ENCODE measurements at regions not wholly inside any gene's neighbourhood (a gene's known extent, or its start where the extent isn't known, plus 50 kb on each side); places are given as distances from the start of the nearest gene placed in this dataset.
"Not testable (repeated sequence)": the region's sequence is repeated elsewhere in the genome, so short reads cannot be mapped to it uniquely, and the experiment has no call there.

DNA sequence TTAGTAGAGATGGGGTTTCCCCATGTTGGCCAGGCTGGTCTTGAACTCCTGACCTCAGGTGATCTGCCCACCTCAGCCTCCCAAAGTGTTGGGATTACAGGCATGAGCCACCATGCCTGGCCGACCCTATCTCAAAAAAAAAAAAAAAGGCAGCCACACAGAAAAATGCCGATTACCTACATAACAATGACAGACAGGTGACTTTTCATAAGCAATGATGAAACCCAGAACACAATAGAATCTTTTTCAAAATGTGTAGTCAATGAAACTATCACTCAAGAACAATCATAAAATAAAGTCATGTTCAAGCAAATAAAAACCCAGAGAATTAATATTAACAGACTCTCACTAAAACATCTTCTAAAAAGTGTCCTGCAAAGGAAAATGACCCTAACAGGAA lies 135.6 kb upstream of the MVB12B start:
- DNase-seq: not testable (repeated sequence)

DNA sequence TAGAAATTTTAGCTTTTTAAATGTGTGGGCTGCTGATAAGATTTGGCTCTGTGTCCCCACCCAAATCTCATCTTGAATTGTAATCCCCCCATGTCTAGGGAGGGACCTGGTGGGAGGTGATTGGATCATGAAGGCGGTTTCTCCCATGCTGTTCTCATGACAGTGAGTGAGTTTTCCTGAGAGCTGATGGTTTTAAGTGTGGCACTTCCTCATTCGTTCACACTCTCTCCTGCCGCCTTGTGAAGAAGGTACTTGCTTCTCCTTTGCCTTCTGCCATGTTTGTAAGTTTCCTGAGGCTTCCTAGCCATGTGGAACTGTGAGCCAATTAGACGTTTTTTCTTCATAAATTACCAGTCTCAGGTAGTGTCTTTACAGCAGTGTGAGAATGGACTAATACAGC lies 127.8 kb upstream of the MVB12B start:
- DNase-seq: no peak

DNA sequence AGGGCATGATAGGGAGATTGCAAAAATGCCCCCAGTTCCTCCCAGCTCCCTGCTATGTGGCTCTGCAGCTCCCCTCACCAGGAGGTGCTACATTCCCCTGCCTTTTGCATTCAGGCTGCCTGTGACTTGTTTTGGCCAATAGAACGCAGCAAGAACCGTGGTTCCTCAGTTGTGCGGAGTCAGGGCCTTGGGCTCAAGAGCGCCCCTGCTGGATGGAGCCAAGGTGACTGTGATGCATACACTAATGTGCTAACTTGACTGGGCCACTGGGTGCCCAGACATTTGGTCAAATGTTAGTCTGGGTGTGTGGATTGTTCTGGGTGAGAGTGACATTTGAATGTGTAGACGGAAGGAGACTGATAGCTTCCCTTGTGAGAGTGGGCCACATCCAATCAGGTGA lies 123.3 kb upstream of the MVB12B start:
- DNase-seq: peak in 1 of 2 donors; percentile 18

DNA sequence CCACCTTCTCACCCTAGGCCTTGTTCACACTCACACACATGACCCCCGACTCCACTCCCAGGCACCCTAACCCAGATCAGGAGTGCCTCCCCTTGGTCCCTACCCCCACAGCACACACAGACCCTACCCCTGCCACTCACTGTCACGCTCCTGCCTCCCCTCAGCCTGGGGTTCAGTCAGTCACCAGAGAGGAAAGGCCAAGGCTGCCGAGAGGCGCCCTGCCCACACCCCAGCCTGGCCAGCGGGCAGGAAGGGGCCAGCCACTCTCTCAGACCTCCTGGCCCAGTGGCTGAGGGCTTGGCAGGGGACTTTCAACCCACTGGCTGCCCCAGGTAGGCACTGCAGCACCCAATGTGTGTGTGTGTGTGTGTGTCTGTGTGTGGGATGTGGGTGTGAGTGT lies 122.4 kb upstream of the MVB12B start:
- no peak for DNase-seq

DNA sequence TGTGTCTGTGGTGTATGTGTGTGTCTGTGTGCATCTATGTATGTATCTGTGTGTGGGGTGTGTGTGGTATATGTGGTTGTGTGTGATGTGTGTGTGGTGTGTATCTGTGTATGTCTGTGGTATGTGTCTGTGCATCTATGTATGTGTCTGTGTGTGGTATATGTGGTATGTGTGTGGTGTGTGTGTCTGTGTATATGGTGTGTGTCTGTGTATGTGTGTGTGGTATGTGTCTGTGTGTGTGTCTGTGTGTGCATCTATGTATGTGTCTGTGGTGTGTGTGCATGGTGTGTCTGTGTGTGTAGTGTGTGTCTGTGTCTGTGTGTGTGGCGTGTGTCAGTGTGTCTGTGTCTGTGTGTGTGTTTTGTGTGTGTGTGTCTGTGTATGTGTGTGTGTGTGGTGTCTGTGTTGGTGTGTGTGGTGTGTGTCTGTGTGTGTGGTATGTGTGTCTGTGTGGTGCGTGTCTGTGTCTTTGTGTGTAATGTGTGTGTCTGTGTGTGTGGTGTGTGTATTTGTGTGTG lies 121.9 kb upstream of the MVB12B start:
- no peak for DNase-seq

DNA sequence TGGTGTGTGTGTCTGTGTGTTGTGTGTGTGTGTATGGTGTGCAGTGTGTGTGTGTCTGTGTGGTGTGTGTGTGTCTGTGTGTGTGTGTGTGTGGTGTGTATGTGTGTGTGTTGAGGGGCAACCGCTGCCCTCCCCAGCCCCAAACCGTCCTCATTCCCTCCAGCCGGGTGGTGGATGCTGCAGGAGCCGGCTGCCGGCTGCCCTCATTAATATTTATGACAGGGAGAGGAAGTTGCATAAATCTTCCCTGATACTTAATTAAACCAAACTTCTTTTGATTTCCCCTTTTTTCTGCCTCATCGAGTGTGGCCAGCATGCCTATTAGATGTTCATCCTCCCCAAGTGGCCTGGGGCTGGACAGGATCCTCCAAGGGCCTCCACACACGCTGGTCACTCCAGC lies 121.4 kb upstream of the MVB12B start:
- no peak for DNase-seq

DNA sequence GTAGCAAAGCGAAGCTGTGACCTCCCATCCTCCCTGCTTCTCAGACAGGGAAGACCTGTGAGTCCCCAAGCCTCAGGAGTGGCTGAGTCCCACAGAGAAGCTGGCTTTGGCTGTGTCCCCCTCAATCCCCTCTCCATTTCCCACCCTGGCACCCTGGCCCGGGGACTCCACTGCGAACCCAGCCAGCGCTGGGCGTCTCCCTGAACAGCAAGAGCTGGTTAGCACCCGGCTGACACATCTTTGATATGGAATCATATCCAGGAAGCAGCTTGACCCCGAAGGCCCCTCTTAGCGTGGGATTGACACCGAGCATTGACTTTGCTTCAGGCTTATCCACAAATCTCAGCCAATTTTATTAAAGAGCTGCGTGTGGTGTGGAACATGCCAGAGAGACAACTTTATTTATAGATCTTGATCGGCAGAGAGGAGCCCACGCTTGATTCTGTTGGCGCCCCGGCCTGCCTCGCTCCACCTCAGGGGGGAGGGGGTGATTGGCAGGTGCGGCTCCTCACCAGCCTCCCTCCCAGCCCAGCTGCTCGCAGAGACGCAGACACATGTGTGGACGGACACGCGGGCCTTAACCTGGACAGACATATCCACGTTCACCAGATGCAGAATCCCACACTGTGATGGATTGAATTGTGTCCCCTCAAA lies 120.7 kb upstream of the MVB12B start:
- DNase-seq: no peak

DNA sequence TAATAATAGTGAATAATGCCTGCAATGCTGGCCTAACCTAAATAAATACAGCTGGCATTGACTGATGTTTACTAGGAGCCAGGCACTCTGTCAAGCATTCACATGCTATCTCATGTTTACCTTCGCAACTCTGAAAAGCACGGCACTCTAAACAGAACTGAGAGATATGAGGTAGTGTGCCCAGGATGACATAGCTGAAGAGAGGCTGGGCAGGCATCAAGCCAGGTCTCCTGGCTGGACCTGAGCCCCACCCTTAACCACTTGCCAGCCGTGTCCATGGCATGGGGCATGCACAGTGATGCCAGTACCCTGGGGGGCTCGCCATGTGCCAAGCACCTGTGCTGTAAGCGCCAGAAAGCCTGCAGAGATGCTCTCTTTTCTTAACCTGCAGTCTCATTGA lies 119.4 kb upstream of the MVB12B start:
- DNase-seq: no peak

DNA sequence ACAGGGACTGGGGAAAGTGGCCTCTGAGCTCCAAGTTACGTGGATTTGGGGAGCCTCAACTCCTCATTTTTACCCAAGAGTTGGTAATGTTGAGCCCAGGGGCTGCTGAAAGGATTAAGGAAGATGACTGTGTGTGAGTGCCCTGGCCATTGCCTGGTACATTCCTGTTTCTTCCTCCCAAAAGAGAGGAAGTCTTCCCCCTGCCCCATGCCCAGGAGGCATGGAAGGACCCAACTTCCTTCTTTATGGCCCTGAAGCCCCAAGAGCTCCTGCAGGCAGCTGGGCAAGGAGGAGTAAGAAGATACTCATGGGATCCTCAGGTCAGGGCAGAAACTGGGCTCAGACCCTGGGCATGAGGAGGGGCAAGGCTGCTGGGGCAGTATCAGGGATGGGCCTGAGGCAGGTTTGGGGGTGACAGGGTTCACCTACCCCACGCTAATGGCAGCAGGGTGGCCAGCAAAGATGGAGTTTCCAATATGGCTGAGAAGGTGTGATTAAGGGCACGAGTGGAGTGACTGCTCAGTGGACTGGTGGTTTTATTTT lies 118.3 kb upstream of the MVB12B start:
- no peak for DNase-seq

DNA sequence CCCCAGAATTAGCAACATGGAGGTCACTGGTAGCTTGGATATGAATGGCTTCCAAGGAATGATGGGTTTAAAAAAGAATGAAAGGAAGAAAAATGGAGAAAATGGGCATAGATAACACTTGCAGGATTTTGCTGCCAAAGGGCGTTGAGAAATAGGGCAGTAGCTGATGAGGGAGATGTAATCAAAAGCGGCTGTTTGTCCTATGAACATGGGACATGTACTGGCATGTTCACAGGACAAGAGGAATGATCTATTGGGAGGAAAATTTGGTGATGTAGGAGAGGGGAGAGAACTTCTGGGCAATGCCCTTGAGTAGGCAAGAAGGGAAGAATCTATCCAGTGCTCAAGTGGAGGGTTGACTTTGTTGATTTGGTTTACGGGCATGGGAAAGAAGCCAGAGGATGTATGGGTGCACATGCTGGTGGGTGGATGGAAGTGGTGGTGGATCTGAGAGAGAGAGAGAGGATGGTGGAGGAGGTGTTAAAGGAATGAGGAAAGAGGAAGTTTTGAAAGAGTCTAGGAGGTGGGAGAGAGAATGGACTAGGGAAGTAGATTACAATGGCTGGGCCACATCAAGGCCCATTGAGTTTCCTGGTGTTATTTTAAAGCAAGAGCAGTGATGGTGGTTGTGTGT lies 115.1 kb upstream of the MVB12B start:
- DNase-seq: no peak

DNA sequence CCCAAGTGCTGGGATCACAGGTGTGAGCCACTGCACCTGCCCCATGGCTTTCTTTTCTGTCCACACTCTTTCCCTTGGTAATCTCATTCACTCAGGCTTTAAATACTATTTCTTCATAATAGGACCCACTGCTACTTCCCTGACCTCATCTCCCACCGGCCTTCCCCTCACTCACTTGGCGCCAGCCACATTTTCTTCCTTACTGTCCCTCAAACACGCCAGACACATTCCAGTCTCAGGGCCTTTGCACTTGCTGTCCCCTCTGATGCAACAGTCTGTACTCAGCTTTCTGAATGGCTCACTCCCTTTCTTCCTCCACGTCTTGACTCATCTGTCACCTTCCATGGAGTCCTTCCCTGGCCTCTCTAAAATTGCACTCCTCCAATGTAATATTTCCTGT lies 111.1 kb upstream of the MVB12B start:
- DNase-seq: no peak

DNA sequence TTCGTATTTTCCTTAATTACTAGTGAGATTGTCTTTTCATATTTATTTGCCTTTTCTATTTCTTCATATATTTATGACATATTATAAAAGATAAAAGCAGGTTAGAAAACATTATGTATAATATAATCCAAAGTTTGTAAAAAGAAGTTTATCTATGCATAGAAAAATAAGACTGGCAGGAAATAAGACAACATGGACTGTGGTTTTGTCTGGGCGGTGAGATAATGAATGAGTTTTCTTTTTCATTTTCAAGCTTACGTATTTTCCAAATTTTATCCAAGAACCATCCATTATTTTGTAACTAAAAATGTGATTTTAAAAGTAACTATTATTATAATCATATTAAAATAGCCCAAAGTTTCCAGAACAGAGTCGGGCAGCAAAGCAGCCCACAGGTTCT lies 109.8 kb upstream of the MVB12B start:
- DNase-seq: no peak

DNA sequence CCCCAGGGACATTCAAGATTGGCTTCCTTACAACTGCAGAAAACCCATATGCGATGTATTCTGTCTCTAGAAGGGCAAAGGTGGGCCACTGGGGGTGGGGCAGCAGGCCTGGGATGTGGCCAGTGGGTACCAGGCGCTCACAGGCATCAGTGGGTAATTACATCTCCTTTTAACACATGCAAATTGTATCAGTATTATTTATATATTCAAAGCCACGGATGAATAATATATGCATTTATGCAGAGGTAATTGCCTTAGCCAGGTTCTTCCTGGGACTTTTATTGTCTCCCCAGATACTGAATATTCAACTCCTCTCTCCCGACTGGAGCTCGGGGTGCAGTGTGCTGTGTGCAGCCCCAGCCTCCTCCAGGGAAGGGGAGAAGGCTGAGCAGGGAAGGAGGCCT lies 109.4 kb upstream of the MVB12B start:
- DNase-seq: no peak

DNA sequence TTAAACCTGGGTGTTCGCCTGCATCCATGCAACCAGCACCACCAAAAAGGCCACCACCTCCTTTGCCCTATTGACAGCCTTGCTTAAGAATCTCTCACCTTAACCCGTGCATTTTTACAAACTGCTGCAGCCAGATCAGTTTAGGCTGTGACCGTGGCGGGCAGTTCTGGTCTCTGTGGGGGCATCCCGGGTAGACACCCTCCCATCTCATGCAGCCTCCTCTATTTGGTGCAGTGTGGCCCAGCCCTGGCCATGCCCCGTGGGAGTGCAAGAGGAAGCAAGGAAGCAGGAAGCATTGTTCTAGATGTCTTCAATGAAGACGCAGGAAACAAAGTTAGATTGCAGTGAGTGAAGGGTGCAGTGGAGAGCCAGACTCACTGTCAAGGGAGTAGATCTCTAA lies 108.8 kb upstream of the MVB12B start:
- DNase-seq: no peak

DNA sequence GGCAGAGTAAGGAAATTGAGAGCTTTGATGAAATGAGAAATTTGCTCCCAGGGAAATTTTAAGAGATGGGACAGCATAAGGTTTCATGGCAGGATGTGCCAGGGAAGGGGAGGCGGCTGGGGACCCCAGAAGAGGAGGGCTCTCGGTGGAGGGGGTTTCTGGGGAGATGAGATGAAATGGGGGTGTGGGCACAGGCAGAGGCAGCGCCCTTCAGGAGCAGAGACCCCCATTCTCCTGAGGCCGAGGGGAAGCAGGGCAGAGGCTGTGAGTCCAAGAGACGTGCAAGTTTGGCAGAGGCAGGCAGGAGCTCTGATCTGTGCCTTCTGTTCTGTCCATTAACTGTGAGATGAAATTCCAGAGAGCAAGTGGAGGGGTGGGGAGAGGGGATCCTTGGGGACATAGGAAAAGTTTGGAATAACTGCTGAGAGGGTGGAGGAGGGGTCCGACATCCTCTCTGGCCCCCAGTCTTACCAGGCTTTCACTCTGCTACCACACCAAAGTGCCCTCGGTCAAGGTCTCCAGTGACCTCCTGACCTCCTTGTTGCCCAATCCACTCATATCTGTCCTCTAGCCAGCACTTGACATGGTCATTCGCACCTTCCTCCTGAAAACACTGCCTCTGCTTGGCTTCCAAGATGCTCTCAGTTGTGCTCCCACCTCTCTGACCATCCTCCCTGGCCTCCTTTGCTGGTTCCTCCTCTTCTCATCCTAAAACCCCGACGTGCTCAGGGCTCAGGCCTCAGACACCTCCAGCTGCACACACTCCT lies 108.1 kb upstream of the MVB12B start:
- no peak for DNase-seq

DNA sequence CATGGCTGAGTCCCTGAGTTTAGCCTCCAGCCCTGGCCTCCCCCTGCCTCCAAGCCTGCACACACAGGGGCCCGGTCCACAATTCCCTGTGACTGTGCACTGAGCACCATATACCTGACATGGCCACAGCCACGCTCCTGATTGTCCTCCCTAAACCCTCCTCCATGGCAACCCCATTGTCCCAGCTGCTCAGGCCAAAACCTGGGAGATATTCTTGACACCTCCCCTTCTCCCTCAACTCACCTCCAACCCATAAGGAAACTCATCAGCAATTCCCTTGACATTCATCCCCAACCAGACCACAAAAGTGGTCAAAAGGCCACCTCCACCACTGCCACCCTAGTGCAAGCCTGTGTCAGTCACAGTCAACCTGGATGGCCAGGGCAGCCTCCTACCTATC lies 107.5 kb upstream of the MVB12B start:
- no peak for DNase-seq

DNA sequence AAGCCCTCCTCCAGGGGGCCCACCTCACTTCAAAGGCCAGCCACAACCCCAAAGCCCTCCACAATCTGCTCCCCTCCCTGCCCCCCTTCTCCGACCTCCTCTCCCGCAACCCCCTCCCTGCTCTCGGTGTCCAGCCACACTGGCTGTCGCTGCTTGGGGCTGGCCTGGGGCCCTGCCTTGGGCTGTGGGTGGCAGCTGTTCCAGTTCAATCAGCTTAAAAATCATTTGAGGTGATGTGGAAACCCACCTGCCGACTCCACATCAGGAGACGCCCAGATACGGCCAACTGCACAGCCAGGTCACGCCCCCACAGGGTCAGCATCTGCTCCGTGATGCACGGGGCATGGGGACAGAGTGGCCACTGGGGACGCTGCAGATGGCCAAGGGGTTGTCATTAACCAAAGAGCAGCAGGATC lies 107.0 kb upstream of the MVB12B start:
- no peak for DNase-seq

DNA sequence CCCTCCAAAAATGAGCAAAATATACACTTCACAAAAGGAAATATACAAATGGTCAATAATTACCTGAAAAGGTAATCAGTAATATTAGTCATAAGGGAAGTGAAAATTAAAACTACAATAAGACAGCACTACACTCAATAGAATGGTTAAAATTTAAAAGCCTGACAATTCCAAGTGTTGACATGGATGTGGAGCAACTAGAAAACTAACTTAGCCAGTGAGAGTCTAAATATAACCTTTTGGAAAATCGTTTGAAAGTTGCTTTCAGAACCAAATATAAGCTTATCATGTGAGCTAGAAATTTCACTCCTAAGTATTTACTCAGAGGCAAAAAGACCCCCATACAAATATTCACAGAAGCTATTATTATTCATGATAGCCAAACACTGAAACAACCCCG lies 105.1 kb upstream of the MVB12B start:
- no peak for DNase-seq

DNA sequence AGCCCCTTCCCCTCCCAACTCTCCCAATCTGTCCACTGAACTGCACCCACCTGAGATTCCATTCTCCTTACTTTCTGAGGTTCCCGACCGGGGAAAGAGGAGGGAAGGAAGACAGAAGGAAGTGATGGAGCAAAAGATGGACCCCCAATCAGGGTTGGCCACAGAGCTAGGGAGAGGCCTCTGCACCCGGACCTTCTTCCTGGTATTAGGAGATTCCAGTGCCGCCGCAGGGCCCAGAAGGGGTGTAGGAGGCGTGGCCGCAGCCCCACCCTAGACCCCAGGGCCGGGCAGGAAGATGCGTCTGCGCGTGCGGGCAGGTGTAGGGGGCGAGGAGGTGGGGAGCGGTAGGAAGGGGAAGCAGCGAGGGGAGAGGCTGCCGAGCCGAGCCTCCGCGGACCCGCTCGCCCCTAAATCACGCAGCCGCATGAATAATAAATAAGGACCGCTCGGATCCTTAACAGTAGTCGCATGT lies 104.2 kb upstream of the MVB12B start:
- DNase-seq: no peak

DNA sequence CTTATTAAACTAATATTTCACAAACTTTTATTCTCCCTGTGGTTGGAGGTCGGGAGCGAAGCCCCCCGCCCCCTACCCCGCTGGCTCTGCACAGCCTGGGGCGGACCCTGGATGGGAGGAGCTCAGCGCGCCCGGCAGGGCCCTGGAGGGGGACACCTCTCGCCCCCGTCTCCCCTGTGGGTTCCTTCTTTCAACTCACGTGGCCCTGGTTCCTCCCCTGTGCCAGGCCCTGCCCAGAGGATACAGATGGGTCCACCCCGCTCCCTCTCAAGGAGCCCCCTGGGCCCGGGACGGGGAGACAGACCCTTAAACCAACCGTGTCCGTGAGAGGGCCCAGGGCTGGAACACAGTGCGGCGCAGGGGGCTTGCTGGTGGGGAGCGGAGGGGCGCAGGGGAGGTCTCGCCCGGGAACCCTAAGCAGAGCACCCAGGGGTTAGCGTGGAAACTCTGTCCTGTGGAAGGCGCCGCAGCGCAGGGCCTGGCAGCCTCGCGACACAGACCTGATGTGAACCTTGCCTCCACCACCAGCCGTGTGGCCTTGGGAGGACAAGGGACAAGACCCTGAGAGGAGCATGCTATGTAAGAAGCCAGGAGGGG lies 103.7 kb upstream of the MVB12B start:
- DNase-seq: no peak

DNA sequence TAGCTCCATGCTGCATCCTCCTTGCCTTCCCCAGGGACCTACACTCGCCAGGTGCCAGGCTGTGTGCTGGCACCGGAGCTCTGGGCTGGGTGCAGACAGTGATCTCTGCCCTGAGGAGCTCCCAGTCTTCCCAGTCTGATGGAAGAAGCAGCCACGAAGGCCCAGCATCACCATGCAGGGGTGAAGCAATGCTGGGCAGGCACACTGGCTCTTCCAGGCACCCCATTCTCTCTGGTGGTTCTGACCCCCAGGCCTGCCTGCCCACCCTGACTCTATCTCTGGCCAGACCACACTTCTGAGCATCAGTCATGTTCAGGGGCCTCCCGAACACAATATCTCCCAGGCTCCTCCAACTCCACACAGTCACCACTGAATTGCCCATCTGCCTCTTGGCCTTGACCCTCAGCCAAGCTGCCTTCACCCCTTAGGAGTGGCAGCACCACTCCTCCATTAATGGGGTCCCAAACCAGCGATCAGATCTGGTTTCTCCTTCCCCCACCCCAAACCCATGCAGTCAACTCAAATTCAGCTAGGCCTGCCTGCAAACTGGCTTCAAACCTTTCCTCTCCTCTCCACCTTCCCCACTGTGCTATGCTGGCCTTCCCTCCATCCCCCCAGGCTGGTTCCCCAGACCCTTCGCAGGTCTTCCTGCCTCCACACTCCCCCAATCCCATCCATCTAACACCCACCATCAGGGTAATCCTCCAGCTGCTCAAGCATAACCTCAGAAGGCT lies 102.7 kb upstream of the MVB12B start:
- DNase-seq: no peak

Measured in stimulated activated CD4-positive, alpha-beta T cell treated with anti-CD3 and anti-CD28 coated beads, Interleukin-2, amount 100 ng/mL, for 24 hours (primary cell).